Muscle layer of duodenum (tissue), 2 donors: ENCODE measurements at regions not wholly inside any gene's neighbourhood (a gene's known extent, or its start where the extent isn't known, plus 50 kb on each side); places are given as distances from the start of the nearest gene placed in this dataset.

Experiments used
- H3K27ac ChIP-seq: one replicate; pipeline ENCODE4 v1.7.0; 2013; ENCODE audit warnings: mild to moderate bottlenecking, low read length
- H3K27me3 ChIP-seq: one replicate; pipeline ENCODE4 v1.7.0; 2013; ENCODE audit warnings: low read depth, mild to moderate bottlenecking, control low read depth, low read length
- H3K36me3 ChIP-seq, 2 donors: one replicate each; pipeline ENCODE4 v1.7.0; 2013; ENCODE audit warnings: low read length in 2 of 2, control low read depth in 1 of 2, mild to moderate bottlenecking in 1 of 2; ENCODE audit not compliant: insufficient read depth in 2 of 2, control insufficient read depth in 1 of 2
- H3K4me1 ChIP-seq, 2 donors: one replicate each; pipeline ENCODE4 v1.7.0; 2013; ENCODE audit warnings: low read length in 2 of 2, mild to moderate bottlenecking in 2 of 2, control low read depth in 1 of 2, moderate library complexity in 1 of 2; ENCODE audit not compliant: insufficient read depth in 2 of 2, control insufficient read depth in 1 of 2
- H3K4me3 ChIP-seq, 2 donors: one replicate each; pipeline ENCODE4 v1.7.0; 2013; ENCODE audit warnings: low read length in 2 of 2, low read depth in 1 of 2, mild to moderate bottlenecking in 1 of 2
- H3K9me3 ChIP-seq, 2 donors: one replicate each; pipeline ENCODE4 v1.7.0; 2013; ENCODE audit warnings: low read length in 2 of 2, control low read depth in 1 of 2, mild to moderate bottlenecking in 1 of 2; ENCODE audit not compliant: control insufficient read depth in 1 of 2
- donor health status: healthy.

- Histone ChIP-seq H3K4me1 (peaks cover 0 to 3% of the 10 kb centered on the region in 2 donors), H3K27me3 (no peaks in the 10 kb centered on the region), H3K9me3 (no peaks in the 10 kb centered on the region), H3K4me3 (no peak overlapping the region), H3K27ac (no peak overlapping the region), H3K36me3 (no peaks in the 10 kb centered on the region)
These were observed 151.8 kb upstream of the ADRA1B start for GRCh38 chr5:159764283-159765134.

DNA sequence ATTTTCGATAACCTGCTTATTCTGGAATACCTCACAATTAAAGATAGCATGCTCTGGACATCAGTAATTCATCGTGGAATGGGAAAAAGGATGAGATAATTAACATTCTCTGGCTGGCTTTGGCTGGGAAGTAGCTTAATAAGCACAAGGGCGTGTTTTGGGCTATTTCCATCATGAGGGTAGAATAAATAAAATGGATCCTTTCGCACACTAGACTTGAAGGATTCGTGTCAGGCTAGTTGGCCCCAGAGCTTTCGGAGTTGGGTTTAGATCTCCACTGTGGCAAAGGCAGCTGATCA, 151.2 kb upstream of the ADRA1B start:
- H3K9me3 ChIP-seq = no peaks in the 10 kb centered on the region
- H3K4me3 ChIP-seq = no peak overlapping the region
- no peaks in the 10 kb centered on the region for H3K27me3 ChIP-seq
- no peaks in the 10 kb centered on the region for H3K36me3 ChIP-seq
- no peak overlapping the region for H3K27ac ChIP-seq
- H3K4me1 ChIP-seq = peaks cover 0 to 3% of the 10 kb centered on the region in 2 donors

GRCh38 chr5:159765760-159766517, 150.3 kb upstream of the ADRA1B start:
- Histone ChIP-seq H3K4me1 (peaks cover 0 to 3% of the 10 kb centered on the region in 2 donors), H3K36me3 (no peaks in the 10 kb centered on the region), H3K27ac (no peak overlapping the region), H3K27me3 (no peaks in the 10 kb centered on the region), H3K9me3 (no peaks in the 10 kb centered on the region), H3K4me3 (no peak overlapping the region)

GRCh38 chr5:159768243-159768642, 148.0 kb upstream of the ADRA1B start:
- Histone ChIP-seq H3K27ac (no peak overlapping the region), H3K4me3 (no peak overlapping the region), H3K27me3 (no peaks in the 10 kb centered on the region), H3K4me1 (peaks cover 0 to 3% of the 10 kb centered on the region in 2 donors), H3K36me3 (no peaks in the 10 kb centered on the region), H3K9me3 (no peaks in the 10 kb centered on the region)

DNA sequence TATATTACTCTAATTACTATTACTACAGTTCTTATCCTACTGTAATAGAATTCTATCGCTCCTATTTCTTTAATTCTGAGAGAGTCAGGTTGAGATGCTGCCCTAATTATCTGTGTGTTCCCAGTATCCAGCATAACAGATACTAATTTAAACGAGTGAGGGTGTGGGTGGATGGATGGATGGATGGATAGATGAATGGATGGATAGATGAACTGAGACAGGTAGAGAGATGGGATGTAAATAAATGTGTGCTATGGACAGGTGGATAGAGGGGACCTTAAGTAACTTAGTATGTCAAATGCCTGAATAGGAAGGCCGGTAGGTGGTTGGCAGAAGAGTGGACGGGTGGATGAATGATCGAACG, 143.6 kb upstream of the ADRA1B start:
- Histone ChIP-seq H3K27ac (no peak overlapping the region), H3K4me3 (peak overlapping the region in 1 of 2 donors; percentile 39), H3K27me3 (peaks cover 7% of the 10 kb centered on the region), H3K4me1 (no peaks in the 10 kb centered on the region), H3K9me3 (no peaks in the 10 kb centered on the region), H3K36me3 (no peaks in the 10 kb centered on the region)

GRCh38 chr5:159773062-159773924, 143.0 kb upstream of the ADRA1B start:
- Histone ChIP-seq H3K4me3 (peak overlapping the region; percentile 26 to 39), H3K9me3 (no peaks in the 10 kb centered on the region), H3K4me1 (no peaks in the 10 kb centered on the region), H3K36me3 (no peaks in the 10 kb centered on the region), H3K27ac (no peak overlapping the region), H3K27me3 (peaks cover 7% of the 10 kb centered on the region)

DNA sequence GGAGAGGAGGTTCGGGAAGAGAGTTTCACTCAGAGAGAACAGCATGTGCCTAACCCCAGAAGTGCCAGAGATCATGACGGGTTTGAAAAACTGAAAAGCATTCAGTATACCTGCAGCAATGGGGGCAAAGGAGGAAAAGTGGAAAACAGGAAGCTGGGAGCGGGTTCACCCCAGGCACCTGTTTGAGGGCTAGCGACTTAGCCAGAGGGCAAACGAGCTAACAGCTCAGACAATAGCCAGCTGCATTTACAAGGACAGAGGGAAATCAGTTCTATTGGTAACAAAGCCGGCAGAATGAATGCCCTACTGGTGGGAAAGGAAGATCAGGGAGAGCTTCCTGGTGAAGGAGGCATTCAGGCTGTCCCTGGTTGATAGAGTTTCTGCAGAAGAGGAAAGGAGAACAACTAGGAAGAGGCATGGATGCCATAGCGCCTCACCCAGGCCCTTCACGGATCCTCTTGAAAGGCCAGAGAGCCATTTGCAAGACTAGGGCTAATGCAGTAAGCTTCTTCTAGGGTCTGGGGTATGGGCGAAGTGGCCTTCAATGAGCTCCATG, 141.7 kb upstream of the ADRA1B start:
- Histone ChIP-seq H3K27me3 (peaks cover 7% of the 10 kb centered on the region), H3K27ac (no peak overlapping the region), H3K4me1 (no peaks in the 10 kb centered on the region), H3K36me3 (no peaks in the 10 kb centered on the region), H3K9me3 (no peaks in the 10 kb centered on the region), H3K4me3 (no peak overlapping the region)

- Histone ChIP-seq H3K4me3 (no peak overlapping the region), H3K36me3 (no peaks in the 10 kb centered on the region), H3K4me1 (no peaks in the 10 kb centered on the region), H3K27ac (no peak overlapping the region), H3K27me3 (peaks cover 7% of the 10 kb centered on the region), H3K9me3 (no peaks in the 10 kb centered on the region)
These were observed 140.4 kb upstream of the ADRA1B start for GRCh38 chr5:159775890-159776289.

GRCh38 chr5:159777049-159777660, 139.1 kb upstream of the ADRA1B start:
- H3K27ac ChIP-seq = no peak overlapping the region
- H3K4me3 ChIP-seq = no peak overlapping the region
- no peaks in the 10 kb centered on the region for H3K36me3 ChIP-seq
- H3K9me3 ChIP-seq = no peaks in the 10 kb centered on the region
- H3K4me1 ChIP-seq = no peaks in the 10 kb centered on the region
- H3K27me3 ChIP-seq = peaks cover 7% of the 10 kb centered on the region

GRCh38 chr5:159779481-159779880, 136.8 kb upstream of the ADRA1B start:
- Histone ChIP-seq H3K27me3 (no peaks in the 10 kb centered on the region), H3K4me3 (no peak overlapping the region), H3K27ac (no peak overlapping the region), H3K4me1 (no peaks in the 10 kb centered on the region), H3K9me3 (no peaks in the 10 kb centered on the region), H3K36me3 (no peaks in the 10 kb centered on the region)
